SH-SY5Y (cell line): ENCODE measurements at regions not wholly inside any gene's neighbourhood (a gene's known extent, or its start where the extent isn't known, plus 50 kb on each side); places are given as distances from the start of the nearest gene placed in this dataset.

Experiments
- GATA2 ChIP-seq: IDR thresholded peaks from 2 replicates; pipeline ENCODE4 v1.6.1; 2011; ENCODE audit warnings: mild to moderate bottlenecking, low read depth, low read length
- GATA3 ChIP-seq: IDR thresholded peaks from 2 replicates; pipeline ENCODE4 v1.6.1; 2011; ENCODE audit warnings: low read depth, mild to moderate bottlenecking, low read length, moderate library complexity

GRCh38 chr10:36366843-36367242, 724.7 kb upstream of the FZD8 start:
- no peak for TF ChIP-seq GATA2
- no peak for TF ChIP-seq GATA3
